AG04449 (cell line): ENCODE measurements at regions not wholly inside any gene's neighbourhood (a gene's known extent, or its start where the extent isn't known, plus 50 kb on each side); places are given as distances from the start of the nearest gene placed in this dataset.

Experiments
- CTCF ChIA-PET: fragments of 350-600 bp; formaldehyde crosslinking; extraction: SDS; loops from one replicate; lab custom pipeline; 2021; ENCODE audit warnings: antibody characterized with exemption; lab: Yijun Ruan, JAX
- POLR2A ChIA-PET: fragments of 400-600, 350-600 bp; formaldehyde crosslinking; extraction: SDS; loops from one replicate; lab custom pipeline; 2020; ENCODE audit warnings: antibody characterized with exemption, inconsistent platforms; lab: Yijun Ruan, JAX
- DNase-seq: peaks from one replicate; pipeline ENCODE4 v3.0.0-alpha.2; 2010; ENCODE audit warnings: low read depth, low spot score
- H3K4me3 ChIP-seq: 2 replicates; pipeline ENCODE4 v1.5.1; 2011; ENCODE audit warnings: low read depth, mild to moderate bottlenecking, control low read depth, low read length
- TF ChIP-seq, protein P1 (sequence below): IDR thresholded peaks from one replicate; pipeline ENCODE4 v1.5.1; 2011; ENCODE audit warnings: mild to moderate bottlenecking, moderate library complexity, low read length, control low read depth, inconsistent platforms; ENCODE audit not compliant: insufficient read depth; ENCODE audit errors: missing control alignments

DNA sequence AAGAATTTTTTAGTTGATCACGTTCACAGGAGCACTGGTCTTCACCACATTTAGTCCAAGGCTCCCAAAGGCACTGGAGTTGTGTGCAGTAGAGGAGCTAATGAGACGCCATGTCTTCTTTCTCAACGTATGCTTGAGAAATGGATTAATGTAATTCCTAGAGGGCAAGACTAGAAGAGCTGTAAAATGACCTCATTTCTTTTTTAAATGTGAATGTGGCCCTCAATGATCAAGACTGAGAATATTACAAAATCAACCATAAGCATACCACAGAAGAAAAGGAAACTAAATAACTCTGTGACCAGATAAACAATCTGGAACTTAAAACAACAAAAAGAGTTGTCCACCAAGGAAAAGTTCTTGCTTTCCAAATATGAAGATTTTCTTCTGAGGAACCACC, 112.1 kb upstream of the THBS1 start:
- POLR2A ChIA-PET, result no interaction called here
- DNase-seq, result no peak
- H3K4me3 ChIP-seq, result no peak overlapping the region
- TF ChIP-seq, protein P1, sequence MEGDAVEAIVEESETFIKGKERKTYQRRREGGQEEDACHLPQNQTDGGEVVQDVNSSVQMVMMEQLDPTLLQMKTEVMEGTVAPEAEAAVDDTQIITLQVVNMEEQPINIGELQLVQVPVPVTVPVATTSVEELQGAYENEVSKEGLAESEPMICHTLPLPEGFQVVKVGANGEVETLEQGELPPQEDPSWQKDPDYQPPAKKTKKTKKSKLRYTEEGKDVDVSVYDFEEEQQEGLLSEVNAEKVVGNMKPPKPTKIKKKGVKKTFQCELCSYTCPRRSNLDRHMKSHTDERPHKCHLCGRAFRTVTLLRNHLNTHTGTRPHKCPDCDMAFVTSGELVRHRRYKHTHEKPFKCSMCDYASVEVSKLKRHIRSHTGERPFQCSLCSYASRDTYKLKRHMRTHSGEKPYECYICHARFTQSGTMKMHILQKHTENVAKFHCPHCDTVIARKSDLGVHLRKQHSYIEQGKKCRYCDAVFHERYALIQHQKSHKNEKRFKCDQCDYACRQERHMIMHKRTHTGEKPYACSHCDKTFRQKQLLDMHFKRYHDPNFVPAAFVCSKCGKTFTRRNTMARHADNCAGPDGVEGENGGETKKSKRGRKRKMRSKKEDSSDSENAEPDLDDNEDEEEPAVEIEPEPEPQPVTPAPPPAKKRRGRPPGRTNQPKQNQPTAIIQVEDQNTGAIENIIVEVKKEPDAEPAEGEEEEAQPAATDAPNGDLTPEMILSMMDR, result no peak
- CTCF ChIA-PET, result interaction anchor here (1.0 kb wide), 1 partner anchor 25 kb away, joined by 3 read pairs; no protein-coding TSS in a partner anchor

- TF ChIP-seq, protein P1, result no peak
- no peak for DNase-seq
- POLR2A ChIA-PET, result interaction anchor here (0.7 to 1.0 kb wide), 3 partner anchors 40 to 218 kb away, joined by 3 read pairs; no protein-coding TSS in a partner anchor
- no peak overlapping the region for H3K4me3 ChIP-seq
- CTCF ChIA-PET, result interaction anchor here (0.8 to 1.1 kb wide), 2 partner anchors 9 to 109 kb away, joined by 3 read pairs; partner anchors contain the start of gene THBS1
Observed at GRCh38 chr15:39471785-39472574, 108.9 kb upstream of the THBS1 start.

GRCh38 chr15:39472621-39473297, 108.1 kb upstream of the THBS1 start:
- DNase-seq, result peak; percentile 57
- TF ChIP-seq, protein P1, result no peak
- POLR2A ChIA-PET, result interaction anchor here (0.6 to 1.0 kb wide), 3 partner anchors 39 to 108 kb away, joined by 3 read pairs; no protein-coding TSS in a partner anchor
- CTCF ChIA-PET, result interaction anchor here (1.1 kb wide), 2 partner anchors 11 to 108 kb away, joined by 3 to 4 read pairs; partner anchors contain the start of gene THBS1
- H3K4me3 ChIP-seq, result no peak overlapping the region

GRCh38 chr15:39473298-39473947, 107.5 kb upstream of the THBS1 start:
- H3K4me3 ChIP-seq, result no peak overlapping the region
- TF ChIP-seq, protein P1, result no peak
- ChIA-PET CTCF (interaction anchor here (1.1 kb wide), 2 partner anchors 12 to 107 kb away, joined by 3 to 4 read pairs; partner anchors contain the start of gene THBS1), POLR2A (interaction anchor here (0.6 to 1.0 kb wide), 2 partner anchors 59 to 107 kb away, joined by 3 read pairs; no protein-coding TSS in a partner anchor)
- DNase-seq, result no peak

DNA sequence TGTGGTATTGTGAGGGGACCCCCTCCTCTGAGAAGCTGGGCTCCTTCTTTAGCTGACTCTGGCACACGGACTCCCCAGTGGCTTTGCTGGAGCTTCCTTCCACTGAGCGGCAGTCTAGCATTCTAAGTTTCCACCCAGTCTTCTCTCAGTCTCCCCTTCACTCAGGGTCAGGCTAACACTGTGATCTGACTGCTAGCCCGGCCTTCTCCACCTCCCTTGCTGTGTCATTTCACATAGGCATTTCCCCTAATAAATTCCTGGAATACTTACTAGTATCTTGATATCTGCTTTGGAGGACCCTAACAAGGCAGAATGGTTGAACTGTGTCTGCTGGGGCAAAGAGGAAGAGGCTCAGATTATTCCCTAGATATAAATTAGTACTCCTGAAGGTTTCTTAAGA, 106.2 kb upstream of the THBS1 start:
- no peak overlapping the region for H3K4me3 ChIP-seq
- POLR2A ChIA-PET, result no interaction called here
- no peak for DNase-seq
- CTCF ChIA-PET, result interaction anchor here (0.8 kb wide), 1 partner anchor 20 kb away, joined by 6 read pairs; no protein-coding TSS in a partner anchor
- TF ChIP-seq, protein P1, result no peak
